ENCODE measurements at regions not wholly inside any gene's neighbourhood (a gene's known extent, or its start where the extent isn't known, plus 50 kb on each side); places are given as distances from the start of the nearest gene placed in this dataset.

GRCh38 chr21:32193098-32193465, 85.8 kb downstream of the MIS18A start:
- TF ChIP-seq CTCF (IDR thresholded peaks at IDR 0.05) (no peak), POLR2AphosphoS5 (IDR thresholded peaks at IDR 0.05; ENCODE audit: low read depth, low read length) (no peak), SIN3A (IDR thresholded peaks at IDR 0.05; ENCODE audit: borderline replicate concordance, insufficient read depth, low read depth, low read length) (no peak), REST (IDR thresholded peaks at IDR 0.05; ENCODE audit: insufficient read depth in 1 of 2, low read depth in 2 of 2, low read length in 1 of 2) (no peak)

Measured in Panc1 (cell line).